ENCODE measurements at regions not wholly inside any gene's neighbourhood (a gene's known extent, or its start where the extent isn't known, plus 50 kb on each side); places are given as distances from the start of the nearest gene placed in this dataset.
"Not testable (repeated sequence)": the region's sequence is repeated elsewhere in the genome, so short reads cannot be mapped to it uniquely, and the experiment has no call there.

- not testable (repeated sequence) for DNase-seq (ENCODE audit: low spot score)
These were observed 785.5 kb downstream of the FOXD4L5 start for GRCh38 chr9:64499541-64499940.

DNA sequence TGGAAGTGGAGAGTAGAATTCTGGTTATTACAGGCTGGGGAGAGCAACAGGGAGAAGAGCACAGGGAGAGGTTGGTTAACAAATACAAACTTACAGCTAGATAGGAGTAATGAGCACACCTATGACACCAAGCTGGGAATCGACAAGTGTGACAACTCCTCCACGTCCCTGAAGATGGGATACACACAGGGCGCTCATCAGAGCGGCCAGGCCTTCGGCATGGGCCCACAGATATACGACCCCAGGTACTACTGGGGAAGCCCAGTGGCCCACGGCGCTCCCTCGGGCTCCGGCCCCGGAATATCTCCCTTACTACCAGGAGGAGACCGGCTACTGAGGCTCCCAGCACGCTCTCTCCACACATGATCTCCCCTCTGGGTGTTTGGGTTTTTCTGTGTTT is 786.6 kb downstream of the FOXD4L5 start:
- peak; percentile 0 for DNase-seq (ENCODE audit: low spot score)

- not testable (repeated sequence) for DNase-seq (ENCODE audit: low spot score)
These were observed 796.5 kb downstream of the FOXD4L5 start for GRCh38 chr9:64488544-64488943.

DNA sequence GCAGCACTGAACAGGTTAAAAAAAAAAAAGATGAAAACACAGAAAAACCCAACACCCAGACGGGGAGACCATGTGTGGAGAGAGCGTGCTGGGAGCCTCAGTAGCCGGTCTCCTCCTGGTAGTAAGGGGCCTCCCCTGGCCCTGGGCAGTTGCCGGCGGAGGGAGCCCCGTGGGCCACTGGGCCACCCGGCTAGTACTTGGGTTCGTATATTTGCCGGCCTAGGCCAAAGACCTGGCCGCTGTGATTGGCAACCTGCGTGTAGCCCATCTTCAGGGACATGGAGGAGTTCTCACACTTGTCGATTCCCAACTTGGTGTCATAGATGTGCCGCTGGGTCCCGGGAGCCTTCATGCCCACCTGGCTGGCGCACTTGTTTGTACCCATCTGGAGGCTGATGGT is 798.9 kb downstream of the FOXD4L5 start:
- DNase-seq (ENCODE audit: low spot score) = not testable (repeated sequence)

DNA sequence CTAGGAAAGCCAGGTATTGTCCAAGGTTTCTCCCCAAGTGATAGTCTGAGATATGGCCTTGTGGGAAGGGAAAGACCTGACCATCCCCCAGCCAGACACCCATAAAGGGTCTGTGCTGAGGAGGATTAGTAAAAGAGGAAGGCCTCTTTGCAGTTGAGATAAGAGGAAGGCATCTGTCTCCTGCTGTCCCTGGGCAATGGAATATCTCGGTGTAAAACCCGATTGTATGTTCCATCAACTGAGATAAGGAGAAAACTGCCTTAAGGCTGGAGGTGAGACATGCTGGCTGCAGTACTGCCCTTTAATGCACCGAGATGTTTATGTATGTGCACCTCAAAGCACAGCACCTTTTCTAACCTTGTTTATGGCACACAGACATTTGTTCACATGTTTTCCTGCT is 805.9 kb downstream of the FOXD4L5 start:
- not testable (repeated sequence) for DNase-seq (ENCODE audit: low spot score)

- DNase-seq (ENCODE audit: low spot score) = not testable (repeated sequence)
These were observed 816.1 kb downstream of the FOXD4L5 start for GRCh38 chr9:64468943-64469342.

DNA sequence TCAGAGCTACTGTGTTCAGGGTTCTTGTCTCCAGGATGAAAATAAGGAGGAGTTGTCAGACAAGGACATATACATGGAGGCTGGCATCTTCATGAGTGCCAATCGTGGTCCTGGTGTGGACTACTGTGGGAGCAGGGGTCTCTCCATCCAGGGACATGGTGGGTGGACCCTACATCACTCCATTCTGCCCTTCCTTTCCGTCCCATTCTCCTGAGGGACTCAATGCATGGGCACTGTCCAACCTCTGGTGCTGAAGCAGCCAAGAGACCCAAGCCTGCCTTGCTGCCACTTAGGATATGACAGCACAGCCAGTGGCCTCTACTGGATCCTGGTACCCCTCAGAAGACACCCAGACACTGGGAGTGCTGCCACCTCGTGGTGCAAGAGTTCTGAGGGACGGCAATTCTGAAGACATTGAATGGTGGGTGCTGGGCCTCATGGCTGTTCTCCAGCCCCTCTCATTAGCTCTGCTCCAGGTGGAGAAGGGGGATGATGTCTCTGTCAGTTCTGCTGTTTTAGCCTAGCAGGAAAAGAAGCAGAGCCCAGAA is 818.9 kb downstream of the FOXD4L5 start:
- not testable (repeated sequence) for DNase-seq (ENCODE audit: low spot score)

- not testable (repeated sequence) for DNase-seq (ENCODE audit: low spot score)
These were observed 823.1 kb downstream of the FOXD4L5 start for GRCh38 chr9:64461885-64462284.

GRCh38 chr9:64458642-64459041 is 826.4 kb downstream of the FOXD4L5 start:
- not testable (repeated sequence) for DNase-seq (ENCODE audit: low spot score)

DNA sequence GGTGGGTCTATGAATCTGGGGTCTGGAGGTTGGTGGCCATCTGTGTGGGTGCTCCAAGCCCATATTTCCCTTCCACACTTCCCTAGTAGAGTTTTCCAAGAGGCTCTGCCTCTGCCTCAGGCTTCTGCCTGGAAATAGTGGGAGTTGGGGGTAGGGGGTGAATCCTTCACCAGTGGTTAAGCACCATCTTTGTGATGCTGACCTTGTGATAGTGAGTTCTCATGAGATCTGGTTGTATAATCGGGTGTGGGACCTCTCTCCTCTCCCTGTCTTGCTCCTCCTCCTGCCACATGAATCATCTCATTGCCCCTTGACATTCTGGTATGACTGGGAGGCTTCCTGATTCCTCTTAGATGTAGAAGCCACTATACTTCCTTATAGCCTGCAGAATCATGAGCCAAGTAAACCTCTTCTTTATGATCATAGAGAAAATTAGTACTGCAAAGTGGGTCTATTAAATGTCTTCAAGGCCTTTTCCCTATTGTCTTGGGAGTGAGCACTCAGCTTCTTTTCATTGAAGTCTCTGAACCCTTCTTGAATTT is 829.8 kb downstream of the FOXD4L5 start:
- not testable (repeated sequence) for DNase-seq (ENCODE audit: low spot score)

- not testable (repeated sequence) for DNase-seq (ENCODE audit: low spot score)
These were observed 832.9 kb downstream of the FOXD4L5 start for GRCh38 chr9:64452134-64452533.

GRCh38 chr9:64450654-64451053 is 834.4 kb downstream of the FOXD4L5 start:
- DNase-seq (ENCODE audit: low spot score) = not testable (repeated sequence)

- not testable (repeated sequence) for DNase-seq (ENCODE audit: low spot score)
These were observed 836.0 kb downstream of the FOXD4L5 start for GRCh38 chr9:64449025-64449424.

- not testable (repeated sequence) for DNase-seq (ENCODE audit: low spot score)
These were observed 840.0 kb downstream of the FOXD4L5 start for GRCh38 chr9:64444909-64445525.

GRCh38 chr9:64439747-64440146 is 845.3 kb downstream of the FOXD4L5 start:
- not testable (repeated sequence) for DNase-seq (ENCODE audit: low spot score)

Measured in GM03348 (cell line).